SU-DHL-6 (cell line): ENCODE measurements at regions not wholly inside any gene's neighbourhood (a gene's known extent, or its start where the extent isn't known, plus 50 kb on each side); places are given as distances from the start of the nearest gene placed in this dataset.
"Not testable (repeated sequence)": the region's sequence is repeated elsewhere in the genome, so short reads cannot be mapped to it uniquely, and the experiment has no call there.

Source experiments
- H2AFZ ChIP-seq: fragments of 200-600 bp; sonication (generic); 2 replicates; pipeline ENCODE4 v1.6.1; 2014; ENCODE audit warnings: low read depth, mild to moderate bottlenecking, moderate library complexity, mixed read lengths, antibody characterized with exemption, low read length; ENCODE audit not compliant: severe bottlenecking
- H3F3A ChIP-seq: fragments of 200-600 bp; shearing (Covaris generic); 2 replicates; pipeline ENCODE4 v1.6.0; 2016; ENCODE audit warnings: antibody characterized with exemption, mild to moderate bottlenecking; ENCODE audit not compliant: insufficient read depth
- H3K27ac ChIP-seq: fragments of 200-600 bp; sonication (generic); 2 replicates; pipeline ENCODE4 v1.5.1; 2016; ENCODE audit warnings: low read depth, mild to moderate bottlenecking, low read length, moderate library complexity, mixed read lengths
- H3K27me3 ChIP-seq: fragments of 200-600 bp; sonication (generic), shearing (Covaris generic); 2 replicates; pipeline ENCODE4 v1.6.0; 2014; ENCODE audit warnings: mild to moderate bottlenecking, low read length
- H3K36me3 ChIP-seq: fragments of 200-600 bp; sonication (generic); 2 replicates; pipeline ENCODE4 v1.6.1; 2014; ENCODE audit warnings: mild to moderate bottlenecking, low read length, mixed read lengths
- H3K4me2 ChIP-seq: fragments of 300-600, 200-600 bp; shearing (Covaris generic), sonication (generic); 2 replicates; pipeline ENCODE4 v1.6.0; 2014; ENCODE audit warnings: low read length, low read depth, mild to moderate bottlenecking; ENCODE audit not compliant: poor library complexity, severe bottlenecking
- H3K4me3 ChIP-seq: fragments of 200-600 bp; sonication (generic); 2 replicates; pipeline ENCODE4 v1.5.1; 2014; ENCODE audit warnings: antibody characterized with exemption, low read length, mild to moderate bottlenecking, mixed read lengths; ENCODE audit not compliant: insufficient read depth, poor library complexity, severe bottlenecking
- H3K79me2 ChIP-seq: fragments of 200-600 bp; sonication (generic); 2 replicates; pipeline ENCODE4 v1.6.1; 2014; ENCODE audit warnings: mild to moderate bottlenecking, low read length, moderate library complexity; ENCODE audit not compliant: insufficient read depth
- H3K9ac ChIP-seq: fragments of 200-600 bp; sonication (generic); 2 replicates; pipeline ENCODE4 v1.7.0; 2014; ENCODE audit warnings: mild to moderate bottlenecking, low read length
- H3K9me2 ChIP-seq: fragments of 200-600 bp; sonication (generic); replicated peaks from 2 replicates; pipeline ENCODE4 v1.6.1; 2014; ENCODE audit warnings: low read length; ENCODE audit not compliant: insufficient read depth
- H3K9me3 ChIP-seq: fragments of 200-600 bp; sonication (generic); 2 replicates; pipeline ENCODE4 v1.6.1; 2014; ENCODE audit warnings: low read length, mixed read lengths; ENCODE audit not compliant: insufficient read depth
- H4K20me1 ChIP-seq: fragments of 200-600 bp; sonication (generic); 2 replicates; pipeline ENCODE4 v1.6.1; 2014; ENCODE audit warnings: low read depth, mild to moderate bottlenecking, antibody characterized with exemption, low read length, moderate library complexity, mixed read lengths
- CTCF ChIP-seq: fragments of 200-600 bp; sonication (generic); IDR thresholded peaks from one replicate; pipeline ENCODE4 v1.5.1; 2017; ENCODE audit warnings: antibody characterized with exemption, mild to moderate bottlenecking, low read length, moderate library complexity; ENCODE audit not compliant: insufficient read depth, poor library complexity, severe bottlenecking
- EZH2phosphoT487 ChIP-seq: fragments of 200-600 bp; sonication (generic), shearing (Covaris generic); conservative IDR thresholded peaks from 2 replicates; pipeline ENCODE4 v1.6.1; 2018; ENCODE audit warnings: mild to moderate bottlenecking, antibody characterized with exemption, low read length, moderate library complexity, mixed read lengths

DNA sequence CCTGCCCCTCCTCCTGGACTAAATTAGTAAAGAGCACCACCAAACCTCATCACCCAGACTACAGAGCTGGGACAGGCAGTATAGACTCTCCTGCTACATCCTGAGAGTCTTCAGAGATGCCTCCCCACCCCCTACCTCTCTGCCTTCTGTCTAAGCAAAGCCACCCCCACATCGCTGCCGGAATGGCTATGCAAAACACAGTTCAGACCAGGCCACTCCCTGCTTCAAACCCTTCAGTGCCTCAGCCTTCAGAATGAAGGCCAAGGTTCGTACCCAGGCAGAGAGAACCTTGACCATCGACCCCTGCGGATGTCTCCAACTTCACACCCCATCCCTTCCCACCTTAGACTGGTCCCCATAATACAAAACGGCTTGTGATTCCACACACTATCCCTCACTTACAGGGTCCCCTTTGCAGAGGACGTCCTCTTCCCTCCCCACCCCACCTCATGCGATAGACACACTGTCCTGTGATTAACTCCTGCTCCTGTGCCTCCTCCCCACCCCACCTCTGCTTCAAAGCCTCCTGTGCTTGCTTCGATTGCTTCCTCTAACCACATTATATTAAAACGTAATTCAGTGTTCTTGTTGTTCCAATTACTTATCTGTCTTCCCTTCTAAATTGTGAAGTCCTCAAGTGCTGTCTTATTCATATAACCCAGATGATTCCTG lies 175.3 kb downstream of the UACA start:
- Histone ChIP-seq H3K4me3 (no peak overlapping the region), H3K9me3 (no peaks in the 10 kb centered on the region), H3K79me2 (no peaks in the 10 kb centered on the region), H3K9ac (no peak overlapping the region), H3K4me2 (no peak overlapping the region), H2AFZ (no peak overlapping the region), H4K20me1 (no peaks in the 10 kb centered on the region), H3K27me3 (no peaks in the 10 kb centered on the region), H3K9me2 (no peaks in the 10 kb centered on the region), H3K27ac (no peak overlapping the region), H3K36me3 (no peaks in the 10 kb centered on the region), H3F3A (no peaks in the 10 kb centered on the region)
- TF ChIP-seq EZH2phosphoT487: no peak
- TF ChIP-seq CTCF: no peak

DNA sequence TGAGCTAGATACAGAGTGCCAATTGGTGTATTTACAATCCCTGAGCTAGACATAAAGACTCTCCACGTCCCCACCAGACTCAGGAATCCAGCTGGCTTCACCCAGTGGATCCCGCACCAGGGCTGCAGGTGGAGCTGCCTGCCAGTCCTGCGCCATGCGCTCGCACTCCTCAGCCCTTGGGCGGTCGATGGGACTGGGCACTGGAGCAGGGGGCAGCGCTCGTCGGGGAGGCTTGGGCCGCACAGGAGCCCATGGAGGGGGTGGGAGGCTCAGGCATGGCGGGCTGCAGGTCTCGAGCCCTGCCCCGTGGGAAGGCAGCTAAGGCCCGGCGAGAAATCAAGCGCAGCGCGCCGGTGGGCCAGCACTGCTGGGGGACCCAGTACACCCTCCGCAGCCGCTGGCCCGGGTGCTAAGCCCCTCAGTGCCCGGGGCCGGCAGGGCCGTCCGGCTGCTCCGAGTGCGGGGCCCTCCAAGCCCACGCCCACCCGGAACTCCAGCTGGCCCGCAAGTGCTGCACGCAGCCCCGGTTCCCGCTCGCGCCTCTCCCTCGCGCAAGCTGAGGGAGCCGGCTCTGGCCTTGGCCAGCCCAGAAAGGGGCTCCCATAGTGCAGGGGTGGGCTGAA lies 176.2 kb downstream of the UACA start:
- not testable (repeated sequence) for H2AFZ ChIP-seq, H3K27me3 ChIP-seq, H3K9ac ChIP-seq, H4K20me1 ChIP-seq, H3F3A ChIP-seq, H3K4me3 ChIP-seq, H3K9me2 ChIP-seq, H3K27ac ChIP-seq, H3K79me2 ChIP-seq, H3K4me2 ChIP-seq, H3K9me3 ChIP-seq, H3K36me3 ChIP-seq

GRCh38 chr15:70586241-70586640 lies 177.1 kb downstream of the UACA start:
- H3K79me2 ChIP-seq: no peaks in the 10 kb centered on the region
- no peak overlapping the region for H3K27ac ChIP-seq
- no peaks in the 10 kb centered on the region for H3F3A ChIP-seq
- no peak overlapping the region for H2AFZ ChIP-seq
- H3K4me2 ChIP-seq: no peak overlapping the region
- H3K4me3 ChIP-seq: no peak overlapping the region
- no peaks in the 10 kb centered on the region for H3K36me3 ChIP-seq
- H3K9me3 ChIP-seq: no peaks in the 10 kb centered on the region
- H3K9ac ChIP-seq: no peak overlapping the region
- H3K27me3 ChIP-seq: no peaks in the 10 kb centered on the region
- H3K9me2 ChIP-seq: no peaks in the 10 kb centered on the region
- no peaks in the 10 kb centered on the region for H4K20me1 ChIP-seq
- TF ChIP-seq EZH2phosphoT487: no peak
- no peak for TF ChIP-seq CTCF

DNA sequence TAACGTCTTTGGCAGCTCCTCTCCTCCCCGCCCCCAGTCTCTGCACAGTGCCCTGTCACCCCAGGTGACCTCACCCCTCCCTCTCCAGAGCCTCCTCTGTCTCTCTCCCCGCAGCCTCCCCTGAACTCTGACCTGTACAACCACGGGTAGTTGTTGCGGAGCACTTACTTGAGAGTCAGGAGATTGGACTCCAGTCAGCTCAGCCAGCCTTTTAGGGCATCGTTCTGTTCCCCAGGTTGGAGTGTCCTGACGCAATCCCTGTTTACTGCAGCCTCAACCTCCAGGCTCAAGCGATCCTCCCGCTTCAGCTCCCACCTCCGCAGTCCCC lies 177.7 kb downstream of the UACA start:
- no peaks in the 10 kb centered on the region for H3K79me2 ChIP-seq
- no peaks in the 10 kb centered on the region for H3K27me3 ChIP-seq
- H4K20me1 ChIP-seq: no peaks in the 10 kb centered on the region
- no peaks in the 10 kb centered on the region for H3K9me2 ChIP-seq
- H3K4me3 ChIP-seq: no peak overlapping the region
- H3K36me3 ChIP-seq: no peaks in the 10 kb centered on the region
- H3K4me2 ChIP-seq: no peak overlapping the region
- no peak overlapping the region for H2AFZ ChIP-seq
- no peak overlapping the region for H3K9ac ChIP-seq
- H3K27ac ChIP-seq: no peak overlapping the region
- no peaks in the 10 kb centered on the region for H3K9me3 ChIP-seq
- H3F3A ChIP-seq: no peaks in the 10 kb centered on the region
- TF ChIP-seq EZH2phosphoT487: no peak
- no peak for TF ChIP-seq CTCF
